Activated T-cell treated with anti-CD3 and anti-CD28 coated beads, Interleukin-2, amount 50 U/mL, for 72 hours (primary cell): ENCODE measurements at regions not wholly inside any gene's neighbourhood (a gene's known extent, or its start where the extent isn't known, plus 50 kb on each side); places are given as distances from the start of the nearest gene placed in this dataset.
A peak's percentile ranks its signal among the peaks of the same experiment; 100 is the strongest.
"Not testable (repeated sequence)": the region's sequence is repeated elsewhere in the genome, so short reads cannot be mapped to it uniquely, and the experiment has no call there.

Experiments
- ATAC-seq, 2 donors: fragments of 150-1000 bp; cut with Tn5 transposase; replicated peaks in 1 of 2; 2 replicates each; pipeline ENCODE4 v1.10.0; 2021; ENCODE audit warnings: moderate library complexity in 2 of 2, mild to moderate bottlenecking in 1 of 2
- DNase-seq, 2 donors: peaks; one replicate each; pipeline ENCODE4 v3.0.0; 2021 to 2022; ENCODE audit warnings: mixed read lengths in 1 of 2
- H3K27ac Mint-ChIP-seq: one replicate; pipeline ENCODE4 v1.8.0; 2022; ENCODE audit warnings: mild to moderate bottlenecking, moderate library complexity, mixed read lengths
- H3K27me3 Mint-ChIP-seq: one replicate; pipeline ENCODE4 v1.8.0; 2022; ENCODE audit warnings: low read depth, mixed read lengths
- H3K36me3 Mint-ChIP-seq, 2 donors: one replicate each; pipeline ENCODE4 v1.8.0; 2022; ENCODE audit warnings: mixed read lengths in 2 of 2, mild to moderate bottlenecking in 1 of 2; ENCODE audit not compliant: insufficient read depth in 2 of 2
- H3K4me1 Mint-ChIP-seq: one replicate; pipeline ENCODE4 v1.8.0; 2022; ENCODE audit warnings: low read depth, mixed read lengths
- H3K4me3 Mint-ChIP-seq, 2 donors: one replicate each; pipeline ENCODE4 v1.8.0; 2022; ENCODE audit warnings: mild to moderate bottlenecking in 2 of 2, mixed read lengths in 2 of 2, moderate library complexity in 2 of 2
- H3K9me3 Mint-ChIP-seq, 2 donors: one replicate each; pipeline ENCODE4 v1.8.0; 2022; ENCODE audit warnings: mixed read lengths in 2 of 2

DNA sequence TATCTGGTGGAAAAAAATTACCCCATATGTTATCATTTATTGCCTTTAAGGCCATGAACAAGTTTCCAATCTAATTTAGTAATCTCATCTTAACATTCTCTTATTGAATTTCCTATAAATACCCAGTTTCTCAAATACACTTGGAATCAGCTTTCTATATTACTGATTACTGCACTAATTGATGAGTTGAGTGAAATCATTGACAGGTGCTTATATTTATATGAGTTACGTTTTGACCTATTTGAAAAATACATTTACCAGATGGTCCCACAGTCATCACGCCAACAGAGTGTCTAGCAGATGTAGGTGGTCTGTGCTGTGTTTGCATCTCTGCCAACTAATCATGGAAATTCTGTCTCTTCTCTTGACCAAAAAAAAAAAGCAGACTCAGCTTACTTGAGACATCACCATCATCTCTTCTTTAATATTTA, 307.3 kb upstream of the NREP start:
- no peak overlapping the region for H3K27ac Mint-ChIP-seq
- H3K36me3 Mint-ChIP-seq = no peaks in the 10 kb centered on the region
- ATAC-seq (no peak), DNase-seq (no peak)
- no peak overlapping the region for H3K4me3 Mint-ChIP-seq
- no peaks in the 10 kb centered on the region for H3K4me1 Mint-ChIP-seq
- no peaks in the 10 kb centered on the region for H3K9me3 Mint-ChIP-seq
- H3K27me3 Mint-ChIP-seq = no peaks in the 10 kb centered on the region

DNA sequence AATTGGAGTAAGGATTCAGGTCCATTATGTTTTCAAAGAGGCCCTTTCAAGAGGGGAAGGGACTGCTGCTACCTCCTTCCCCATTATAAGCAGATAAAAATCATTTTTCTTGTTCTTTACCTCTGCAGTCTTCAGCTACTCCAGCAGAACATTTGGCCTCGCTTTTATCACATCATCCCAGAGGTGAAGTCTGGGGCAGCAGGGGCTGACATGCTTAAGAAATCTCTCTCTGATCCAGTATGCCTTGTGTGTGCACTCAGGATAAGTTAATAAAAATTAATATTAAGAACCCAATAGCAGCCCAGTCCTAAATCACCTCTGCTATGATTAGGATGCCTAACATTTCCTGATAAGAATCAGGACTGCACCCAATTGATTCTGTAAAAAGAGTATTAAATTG, 306.9 kb upstream of the NREP start:
- Mint-ChIP-seq H3K9me3 (no peaks in the 10 kb centered on the region), H3K4me1 (no peaks in the 10 kb centered on the region), H3K27ac (no peak overlapping the region), H3K27me3 (no peaks in the 10 kb centered on the region), H3K4me3 (no peak overlapping the region), H3K36me3 (no peaks in the 10 kb centered on the region)
- no peak for DNase-seq
- no peak for ATAC-seq

- ATAC-seq (no peak), DNase-seq (no peak)
- Mint-ChIP-seq H3K4me1 (no peaks in the 10 kb centered on the region), H3K27me3 (no peaks in the 10 kb centered on the region), H3K36me3 (no peaks in the 10 kb centered on the region), H3K9me3 (no peaks in the 10 kb centered on the region), H3K27ac (no peak overlapping the region), H3K4me3 (no peak overlapping the region)
These were observed 306.2 kb upstream of the NREP start for GRCh38 chr5:112063191-112063590.

DNA sequence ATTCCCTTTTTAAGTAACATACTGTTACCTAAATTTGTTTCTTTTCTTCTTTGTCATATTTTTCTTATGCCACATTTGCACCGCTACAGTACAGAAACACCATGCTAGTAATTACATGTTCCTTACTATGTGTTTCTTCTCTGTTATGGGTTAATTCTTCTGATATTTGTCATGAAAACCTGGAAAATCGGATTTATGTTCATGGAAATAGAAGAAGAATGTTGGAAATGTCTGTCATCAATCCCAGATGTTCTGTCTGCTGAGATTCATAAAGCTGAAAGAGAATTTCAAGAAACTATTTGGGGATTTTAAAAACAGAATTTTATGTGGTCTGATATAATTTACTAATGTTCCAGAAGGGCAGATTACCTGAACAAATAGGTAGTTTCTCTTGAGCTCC, 305.2 kb upstream of the NREP start:
- H3K4me1 Mint-ChIP-seq = no peaks in the 10 kb centered on the region
- no peak overlapping the region for H3K27ac Mint-ChIP-seq
- no peaks in the 10 kb centered on the region for H3K36me3 Mint-ChIP-seq
- ATAC-seq (no peak), DNase-seq (no peak)
- no peaks in the 10 kb centered on the region for H3K9me3 Mint-ChIP-seq
- no peak overlapping the region for H3K4me3 Mint-ChIP-seq
- no peaks in the 10 kb centered on the region for H3K27me3 Mint-ChIP-seq

DNA sequence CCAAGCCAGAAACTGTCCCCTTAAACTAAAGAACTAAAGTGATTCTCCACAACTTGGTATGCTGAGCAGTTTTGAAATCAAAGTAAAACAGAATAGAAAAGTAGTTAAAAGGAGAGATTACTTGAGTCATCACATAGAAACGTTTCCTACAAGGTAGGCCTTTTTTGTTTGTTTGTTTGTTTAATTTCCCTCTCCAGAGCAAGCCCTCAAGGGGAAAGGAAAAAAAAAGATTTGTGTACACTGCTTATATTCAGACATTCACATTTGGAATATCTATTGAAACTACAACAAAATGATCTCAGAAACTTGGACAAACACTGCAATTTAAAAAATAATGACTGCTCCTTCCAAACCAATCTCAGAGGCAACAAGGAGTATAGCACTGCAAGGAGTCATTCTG, 304.7 kb upstream of the NREP start:
- Mint-ChIP-seq H3K4me3 (no peak overlapping the region), H3K4me1 (no peaks in the 10 kb centered on the region), H3K9me3 (peaks cover 0 to 3% of the 10 kb centered on the region in 2 donors), H3K27ac (no peak overlapping the region), H3K27me3 (no peaks in the 10 kb centered on the region), H3K36me3 (no peaks in the 10 kb centered on the region)
- no peak for ATAC-seq
- DNase-seq = no peak

GRCh38 chr5:112059579-112060135, 302.7 kb upstream of the NREP start:
- no peak for DNase-seq
- H3K27me3 Mint-ChIP-seq = peaks cover 5% of the 10 kb centered on the region
- no peaks in the 10 kb centered on the region for H3K4me1 Mint-ChIP-seq
- no peak for ATAC-seq
- H3K9me3 Mint-ChIP-seq = peaks cover 4 to 5% of the 10 kb centered on the region in 2 donors
- no peak overlapping the region for H3K27ac Mint-ChIP-seq
- H3K4me3 Mint-ChIP-seq = no peak overlapping the region
- peaks cover 0 to 2% of the 10 kb centered on the region in 2 donors for H3K36me3 Mint-ChIP-seq

- ATAC-seq (no peak), DNase-seq (no peak)
- Mint-ChIP-seq H3K27me3 (no peaks in the 10 kb centered on the region), H3K4me3 (no peak overlapping the region), H3K4me1 (no peaks in the 10 kb centered on the region), H3K36me3 (peaks cover 0 to 1% of the 10 kb centered on the region in 2 donors), H3K9me3 (peaks cover 7 to 9% of the 10 kb centered on the region in 2 donors), H3K27ac (no peak overlapping the region)
These were observed 292.7 kb upstream of the NREP start for GRCh38 chr5:112049738-112050137.

DNA sequence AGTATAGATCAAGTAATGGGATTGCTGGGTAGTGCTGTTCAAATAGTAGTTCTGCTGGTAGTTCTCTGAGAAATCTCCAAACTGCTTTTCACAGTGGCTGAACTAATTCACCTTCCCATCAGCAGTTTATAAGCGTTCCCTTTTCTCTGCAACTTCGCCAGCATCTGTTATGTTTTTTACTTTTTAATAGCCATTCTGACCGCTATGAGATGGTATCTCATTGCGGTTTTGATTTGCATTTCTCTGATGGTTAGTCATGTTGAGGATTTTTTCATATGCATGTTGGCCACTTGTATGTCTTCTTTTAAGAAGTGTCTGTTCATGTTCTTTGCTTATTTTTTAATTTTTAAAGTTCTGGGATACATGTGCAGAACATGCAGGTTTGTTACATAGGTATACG, 279.2 kb upstream of the NREP start:
- H3K27ac Mint-ChIP-seq = no peak overlapping the region
- H3K36me3 Mint-ChIP-seq = peaks cover 0 to 1% of the 10 kb centered on the region in 2 donors
- H3K9me3 Mint-ChIP-seq = peaks cover 0 to 3% of the 10 kb centered on the region in 2 donors
- H3K27me3 Mint-ChIP-seq = no peaks in the 10 kb centered on the region
- DNase-seq = no peak
- H3K4me1 Mint-ChIP-seq = no peaks in the 10 kb centered on the region
- H3K4me3 Mint-ChIP-seq = no peak overlapping the region
- ATAC-seq = no peak

DNA sequence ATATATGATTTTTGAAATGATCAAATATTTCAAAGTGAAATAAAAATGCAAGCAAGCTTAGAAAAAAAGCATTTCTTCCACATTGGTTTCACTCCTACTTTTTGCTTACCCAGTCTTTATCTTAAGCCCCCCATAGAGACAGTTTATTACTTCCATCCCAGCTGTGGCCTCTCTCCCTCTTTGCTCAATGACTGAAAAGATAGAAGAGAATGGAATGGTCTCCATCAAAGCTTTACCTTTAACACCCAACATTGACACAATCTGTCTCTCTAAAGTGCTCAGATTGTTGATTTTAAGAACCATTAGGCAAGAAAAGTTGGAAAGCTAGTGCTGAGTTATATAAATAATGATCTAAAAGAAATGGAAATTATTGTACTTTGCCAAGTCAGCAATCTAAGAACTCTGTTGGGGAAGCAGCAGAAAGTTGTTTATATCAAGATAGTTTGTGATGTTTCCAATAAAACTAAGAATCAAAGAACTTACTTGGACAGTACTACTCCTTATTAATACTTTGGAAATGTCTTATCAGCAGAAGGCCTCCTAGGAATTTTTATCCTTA, 277.5 kb upstream of the NREP start:
- no peaks in the 10 kb centered on the region for H3K27me3 Mint-ChIP-seq
- no peaks in the 10 kb centered on the region for H3K4me1 Mint-ChIP-seq
- DNase-seq (no peak), ATAC-seq (no peak)
- H3K9me3 Mint-ChIP-seq = peaks cover 0 to 3% of the 10 kb centered on the region in 2 donors
- peaks cover 0 to 1% of the 10 kb centered on the region in 2 donors for H3K36me3 Mint-ChIP-seq
- no peak overlapping the region for H3K4me3 Mint-ChIP-seq
- no peak overlapping the region for H3K27ac Mint-ChIP-seq

- H3K4me3 Mint-ChIP-seq, H3K9me3 Mint-ChIP-seq, ATAC-seq, H3K4me1 Mint-ChIP-seq, DNase-seq, H3K36me3 Mint-ChIP-seq, H3K27me3 Mint-ChIP-seq, H3K27ac Mint-ChIP-seq: not testable (repeated sequence)
These were observed 269.9 kb upstream of the NREP start for GRCh38 chr5:112026879-112027278.

DNA sequence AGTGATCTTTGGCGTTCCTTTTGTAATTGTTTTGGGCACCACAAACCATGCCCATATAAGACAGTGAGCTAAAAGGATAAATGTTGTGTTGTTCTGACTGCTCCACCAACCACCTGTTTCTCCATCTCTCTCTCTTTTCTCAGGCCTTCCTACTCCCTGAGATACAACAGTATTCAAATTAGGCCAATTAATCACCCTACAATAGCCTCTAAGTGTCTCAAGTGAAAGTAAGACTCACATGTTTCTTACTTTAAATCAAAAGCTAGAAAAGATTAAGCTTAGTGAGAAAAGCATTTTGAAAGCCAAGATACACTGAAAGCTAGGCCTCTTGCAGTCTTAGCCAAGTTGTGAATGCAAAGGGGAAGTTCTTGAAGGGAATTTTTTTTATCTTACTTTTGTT, 268.8 kb upstream of the NREP start:
- Mint-ChIP-seq H3K4me1 (no peaks in the 10 kb centered on the region), H3K9me3 (no peaks in the 10 kb centered on the region), H3K27ac (no peak overlapping the region), H3K27me3 (no peaks in the 10 kb centered on the region), H3K36me3 (no peaks in the 10 kb centered on the region), H3K4me3 (no peak overlapping the region)
- DNase-seq (no peak), ATAC-seq (peak; percentile 22 to 62)

DNA sequence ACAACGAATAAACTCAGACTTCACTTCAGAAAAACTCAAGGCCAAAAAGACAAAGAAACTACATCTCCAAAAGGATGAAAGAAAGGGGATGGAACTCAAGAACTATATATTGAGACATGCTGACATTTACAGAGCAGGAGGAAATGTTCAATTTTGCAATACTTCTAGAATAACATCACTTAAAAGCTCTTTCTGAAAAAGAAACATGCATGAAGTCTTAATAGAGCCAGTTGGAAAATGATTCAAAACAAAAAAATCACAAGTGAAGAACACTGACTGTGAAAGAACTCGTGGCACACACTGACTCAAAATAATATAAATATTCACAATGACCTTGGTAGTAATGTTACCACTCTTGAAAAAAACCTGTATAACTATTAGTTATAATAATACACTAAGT, 267.8 kb upstream of the NREP start:
- ATAC-seq (no peak), DNase-seq (no peak)
- Mint-ChIP-seq H3K27me3 (no peaks in the 10 kb centered on the region), H3K27ac (no peak overlapping the region), H3K9me3 (no peaks in the 10 kb centered on the region), H3K4me3 (no peak overlapping the region), H3K4me1 (no peaks in the 10 kb centered on the region), H3K36me3 (no peaks in the 10 kb centered on the region)

GRCh38 chr5:112024221-112024620, 267.2 kb upstream of the NREP start:
- Mint-ChIP-seq H3K27me3 (no peaks in the 10 kb centered on the region), H3K4me3 (no peak overlapping the region), H3K9me3 (no peaks in the 10 kb centered on the region), H3K4me1 (no peaks in the 10 kb centered on the region), H3K36me3 (no peaks in the 10 kb centered on the region), H3K27ac (no peak overlapping the region)
- ATAC-seq (no peak), DNase-seq (no peak)

DNA sequence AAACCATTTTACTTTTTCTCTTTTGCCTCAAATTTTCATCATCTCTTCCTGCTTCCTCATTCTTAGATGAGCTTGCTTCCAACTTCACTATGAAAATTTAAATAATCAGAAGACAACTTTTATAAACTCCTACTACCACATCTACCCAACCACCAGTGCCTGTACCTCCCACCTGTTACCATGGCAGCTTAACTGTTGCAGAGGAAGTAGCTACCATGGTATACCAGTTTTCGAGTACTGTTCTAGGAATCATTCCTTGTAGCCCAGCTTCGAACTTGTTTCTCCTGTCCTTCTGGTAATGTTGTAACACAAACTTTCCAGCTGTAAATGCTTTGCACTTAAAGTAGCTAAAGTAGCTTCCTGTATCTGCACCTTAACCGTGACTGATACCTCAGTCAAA, 266.8 kb upstream of the NREP start:
- DNase-seq (no peak), ATAC-seq (no peak)
- no peaks in the 10 kb centered on the region for H3K36me3 Mint-ChIP-seq
- no peaks in the 10 kb centered on the region for H3K27me3 Mint-ChIP-seq
- no peak overlapping the region for H3K4me3 Mint-ChIP-seq
- no peaks in the 10 kb centered on the region for H3K4me1 Mint-ChIP-seq
- no peaks in the 10 kb centered on the region for H3K9me3 Mint-ChIP-seq
- no peak overlapping the region for H3K27ac Mint-ChIP-seq
